Embryonic facial prominence (tissue), 1 donor: ENCODE measurements at regions not wholly inside any gene's neighbourhood (a gene's known extent, or its start where the extent isn't known, plus 50 kb on each side); places are given as distances from the start of the nearest gene placed in this dataset.

Experiments
- DNase-seq: peaks from one replicate; pipeline ENCODE4 v3.0.0-alpha.2; 2016; ENCODE audit errors: extremely low spot score

GRCh38 chr10:118537623-118538022, 57.8 kb downstream of the PRLHR start:
- DNase-seq = no peak

GRCh38 chr10:118534136-118534535, 61.3 kb downstream of the PRLHR start:
- no peak for DNase-seq

GRCh38 chr10:118531105-118531852, 64.2 kb downstream of the PRLHR start:
- DNase-seq = no peak

- no peak for DNase-seq
These were observed 67.0 kb downstream of the PRLHR start for GRCh38 chr10:118528426-118528825.

GRCh38 chr10:118523775-118524174, 71.7 kb downstream of the PRLHR start:
- no peak for DNase-seq

- DNase-seq = no peak
These were observed 72.5 kb downstream of the PRLHR start for GRCh38 chr10:118522791-118523498.

- DNase-seq = no peak
These were observed 73.9 kb downstream of the PRLHR start for GRCh38 chr10:118521415-118522117.

- no peak for DNase-seq
These were observed 75.2 kb downstream of the PRLHR start for GRCh38 chr10:118520116-118520742.

- no peak for DNase-seq
These were observed 77.4 kb downstream of the PRLHR start for GRCh38 chr10:118518095-118518494.

- no peak for DNase-seq
These were observed 78.7 kb downstream of the PRLHR start for GRCh38 chr10:118516716-118517115.

- DNase-seq = no peak
These were observed 82.3 kb downstream of the PRLHR start for GRCh38 chr10:118513174-118513573.

- no peak for DNase-seq
These were observed 83.7 kb downstream of the PRLHR start for GRCh38 chr10:118511711-118512110.

GRCh38 chr10:118508863-118509262, 86.6 kb downstream of the PRLHR start:
- no peak for DNase-seq

- DNase-seq = no peak
These were observed 87.1 kb downstream of the PRLHR start for GRCh38 chr10:118508355-118508754.

GRCh38 chr10:118506671-118507590, 88.5 kb downstream of the PRLHR start:
- DNase-seq = no peak

- no peak for DNase-seq
These were observed 90.1 kb downstream of the PRLHR start for GRCh38 chr10:118505363-118505762.

- no peak for DNase-seq
These were observed 90.8 kb downstream of the PRLHR start for GRCh38 chr10:118504467-118505205.

- DNase-seq = no peak
These were observed 91.4 kb downstream of the PRLHR start for GRCh38 chr10:118504044-118504443.

GRCh38 chr10:118503192-118503591, 92.3 kb downstream of the PRLHR start:
- DNase-seq = no peak

GRCh38 chr10:118501637-118502440, 93.6 kb downstream of the PRLHR start:
- no peak for DNase-seq
